ENCODE measurements at regions not wholly inside any gene's neighbourhood (a gene's known extent, or its start where the extent isn't known, plus 50 kb on each side); places are given as distances from the start of the nearest gene placed in this dataset.

- DNase-seq = no peak
Measured at GRCh38 chr20:41939659-41940058, 321.5 kb upstream of the CHD6 start.

GRCh38 chr20:41938353-41938752 lies 320.2 kb upstream of the CHD6 start:
- DNase-seq = no peak

DNA sequence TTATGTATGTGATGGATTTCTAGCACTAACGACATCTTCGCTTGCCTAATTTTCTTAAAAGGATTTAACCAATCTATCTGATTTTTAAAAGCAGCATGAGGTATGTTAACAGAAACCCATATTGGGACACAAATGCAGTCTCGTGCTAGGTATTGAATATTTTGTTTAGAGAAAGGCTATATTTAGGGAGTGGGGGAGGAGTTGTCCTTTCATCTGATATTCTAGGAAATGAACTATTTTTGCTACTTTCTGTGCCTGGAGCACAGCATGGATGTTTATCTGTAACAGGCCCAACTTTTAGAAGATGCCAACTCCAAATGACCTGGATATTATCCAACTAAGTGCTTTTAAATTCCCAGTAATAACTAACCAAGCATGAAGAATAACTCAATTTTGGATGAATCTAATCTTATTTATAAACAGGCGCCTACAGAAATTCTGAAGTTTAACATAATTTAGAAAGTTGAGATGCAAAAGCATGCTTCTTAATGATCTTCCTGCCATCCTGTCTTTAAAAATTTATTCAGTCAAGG lies 317.1 kb upstream of the CHD6 start:
- no peak for DNase-seq

DNA sequence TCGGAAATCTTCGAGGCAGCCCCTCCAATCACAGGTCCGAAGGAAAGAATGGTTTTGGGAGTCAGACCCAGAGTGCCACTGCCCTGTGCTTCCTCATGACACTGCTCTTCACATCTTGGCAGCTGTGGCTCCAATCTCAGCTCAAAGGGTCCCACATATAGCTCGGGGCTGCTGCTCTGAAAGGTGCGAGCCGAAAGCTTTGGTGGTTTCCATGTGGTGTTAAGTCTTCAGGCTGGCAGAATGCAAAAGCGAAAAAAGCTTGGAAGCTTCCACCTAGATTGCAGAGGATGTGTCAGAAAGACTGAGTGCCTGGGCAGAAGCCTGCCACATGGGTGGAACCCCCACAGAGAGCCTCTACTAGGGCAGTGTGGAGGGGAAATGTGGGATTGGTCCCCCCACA lies 314.3 kb upstream of the CHD6 start:
- DNase-seq = no peak

DNA sequence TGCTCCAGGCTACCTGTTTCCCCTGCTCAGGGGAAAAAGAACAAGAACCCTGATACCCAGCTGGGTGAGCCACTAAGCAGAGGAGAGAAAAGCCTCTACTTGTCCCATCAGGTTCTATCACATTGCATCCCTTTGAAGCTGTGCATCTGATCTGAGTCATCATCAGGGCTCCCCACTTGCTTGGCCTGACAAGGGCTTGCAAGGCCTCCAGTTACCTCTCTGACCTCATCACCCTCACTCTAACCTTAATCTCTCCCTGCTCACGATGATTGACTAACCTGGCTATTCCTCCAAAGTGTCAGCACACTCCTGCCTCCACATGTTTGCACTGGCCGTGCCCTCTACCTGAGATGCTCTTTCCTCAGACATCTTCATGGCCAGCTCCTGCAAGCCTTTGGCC lies 309.5 kb upstream of the CHD6 start:
- no peak for DNase-seq

- no peak for DNase-seq
Measured at GRCh38 chr20:41927189-41927588, 309.0 kb upstream of the CHD6 start.

- no peak for DNase-seq
Measured at GRCh38 chr20:41925476-41925875, 307.3 kb upstream of the CHD6 start.

DNA sequence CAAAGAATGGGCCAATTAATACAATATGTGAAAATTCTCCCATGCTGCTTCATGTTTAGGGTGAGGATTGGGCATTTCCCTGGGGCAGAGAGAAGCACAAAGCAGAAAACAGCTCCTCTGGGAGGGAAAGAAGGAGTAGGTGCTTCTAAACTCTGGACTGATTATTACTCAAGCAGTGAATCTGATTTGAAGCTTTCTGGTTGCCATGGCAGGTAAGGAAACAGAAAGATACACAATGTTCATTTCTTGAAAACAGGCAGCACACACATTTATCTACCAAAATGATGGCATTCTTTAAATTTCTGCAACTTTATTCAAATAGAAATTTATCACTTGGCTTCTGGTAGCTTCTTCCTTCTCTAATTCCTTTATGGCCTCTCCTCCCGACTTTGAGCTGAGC lies 305.4 kb upstream of the CHD6 start:
- no peak for DNase-seq

- no peak for DNase-seq
Measured at GRCh38 chr20:41913146-41913545, 295.0 kb upstream of the CHD6 start.

DNA sequence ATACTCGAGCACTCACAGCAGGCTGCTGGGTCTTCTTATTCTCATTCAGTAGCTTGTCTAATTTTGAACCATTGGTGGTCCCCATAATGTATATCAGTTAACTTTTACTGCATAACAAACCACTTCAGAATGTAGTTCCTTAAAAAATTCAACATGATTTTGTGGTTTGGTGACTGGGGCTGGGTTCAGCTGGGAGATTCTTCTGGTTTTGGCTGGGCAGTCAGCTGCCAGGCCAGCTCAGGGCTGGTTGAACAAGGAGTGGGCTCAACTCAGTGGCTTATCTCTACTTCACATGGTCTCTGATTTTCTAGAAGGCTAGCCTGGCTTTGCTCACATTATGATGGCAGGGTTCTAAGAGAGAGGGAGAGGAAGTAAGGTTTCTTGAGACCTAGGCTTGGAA lies 292.4 kb upstream of the CHD6 start:
- DNase-seq = no peak

DNA sequence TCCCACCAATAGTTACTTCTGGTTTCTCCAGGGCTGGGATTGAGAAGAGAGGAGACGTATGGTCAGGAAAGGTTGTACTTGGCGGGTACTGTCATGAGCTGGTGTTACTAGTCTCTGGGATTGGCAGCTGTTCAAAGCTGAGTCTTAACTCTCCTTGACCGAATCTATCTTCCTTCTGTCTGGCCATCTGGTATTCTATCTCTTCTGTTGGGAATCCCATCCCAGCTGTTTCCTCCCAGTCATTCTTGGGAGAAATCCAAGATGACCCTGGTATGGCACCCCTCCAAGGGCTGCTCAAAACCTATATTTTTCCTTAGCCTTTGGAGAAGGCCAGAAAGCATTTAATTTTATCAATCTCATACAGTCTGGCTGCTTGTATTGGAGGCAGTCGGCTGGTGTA lies 287.0 kb upstream of the CHD6 start:
- DNase-seq = peak; percentile 99

GRCh38 chr20:41903586-41903985 lies 285.4 kb upstream of the CHD6 start:
- no peak for DNase-seq

DNA sequence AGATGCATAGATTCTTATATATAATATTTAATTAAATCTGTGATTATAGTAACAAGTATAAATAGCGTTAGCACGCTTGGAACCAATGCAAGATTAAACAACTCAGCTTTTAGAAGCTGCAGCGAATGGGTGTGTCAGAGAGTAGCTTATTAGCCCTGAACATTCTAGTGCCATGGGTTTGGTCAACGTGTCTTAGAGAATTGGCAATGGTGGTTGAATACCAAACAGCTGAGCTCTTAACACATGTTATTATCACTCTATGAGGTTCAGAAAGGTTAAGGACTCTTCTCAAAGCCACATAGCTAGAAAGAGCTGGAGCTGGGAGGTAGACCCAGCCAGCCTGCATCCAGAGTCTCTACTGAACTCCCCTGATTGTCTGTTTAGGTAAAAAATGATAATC lies 284.2 kb upstream of the CHD6 start:
- DNase-seq = no peak

GRCh38 chr20:41900201-41900691 lies 282.1 kb upstream of the CHD6 start:
- no peak for DNase-seq

GRCh38 chr20:41897708-41898107 lies 279.5 kb upstream of the CHD6 start:
- no peak for DNase-seq

DNA sequence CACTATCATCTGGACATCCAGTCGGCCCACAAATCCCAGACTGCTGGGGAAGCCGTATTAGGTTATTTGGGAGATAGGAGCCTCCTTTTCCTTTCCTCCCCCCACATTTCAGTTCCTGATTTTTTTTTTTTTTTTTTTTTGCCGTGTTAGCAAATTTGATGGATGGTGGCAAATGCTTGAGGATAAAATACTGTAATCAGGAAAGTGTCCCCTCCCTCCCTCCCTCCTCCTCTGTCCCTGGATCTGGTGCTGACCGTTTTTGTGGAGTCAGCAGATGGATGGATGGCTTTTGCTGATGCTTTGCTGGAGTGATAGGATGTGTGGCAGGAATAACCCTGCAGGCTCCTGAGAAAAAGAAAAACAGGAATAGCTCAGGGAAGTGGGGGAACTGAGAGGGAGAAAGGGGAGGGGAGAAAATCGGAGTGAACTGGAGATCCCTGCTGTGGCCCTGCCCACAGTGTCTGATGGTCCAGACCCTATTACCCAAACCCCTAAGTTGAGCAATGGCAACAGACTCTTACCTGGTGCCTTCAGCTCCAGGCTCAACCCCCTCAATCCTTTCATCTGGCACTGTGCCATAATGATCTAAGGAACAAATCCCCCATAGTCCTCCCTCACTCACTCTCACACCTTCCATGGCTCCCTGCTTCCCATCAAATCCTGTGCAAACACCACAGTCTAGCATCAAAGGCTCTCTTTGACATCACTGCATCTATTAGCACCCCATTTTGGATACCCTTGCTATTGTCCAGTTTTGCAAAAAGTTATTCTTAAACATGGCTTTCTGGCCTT lies 277.3 kb upstream of the CHD6 start:
- DNase-seq = no peak

DNA sequence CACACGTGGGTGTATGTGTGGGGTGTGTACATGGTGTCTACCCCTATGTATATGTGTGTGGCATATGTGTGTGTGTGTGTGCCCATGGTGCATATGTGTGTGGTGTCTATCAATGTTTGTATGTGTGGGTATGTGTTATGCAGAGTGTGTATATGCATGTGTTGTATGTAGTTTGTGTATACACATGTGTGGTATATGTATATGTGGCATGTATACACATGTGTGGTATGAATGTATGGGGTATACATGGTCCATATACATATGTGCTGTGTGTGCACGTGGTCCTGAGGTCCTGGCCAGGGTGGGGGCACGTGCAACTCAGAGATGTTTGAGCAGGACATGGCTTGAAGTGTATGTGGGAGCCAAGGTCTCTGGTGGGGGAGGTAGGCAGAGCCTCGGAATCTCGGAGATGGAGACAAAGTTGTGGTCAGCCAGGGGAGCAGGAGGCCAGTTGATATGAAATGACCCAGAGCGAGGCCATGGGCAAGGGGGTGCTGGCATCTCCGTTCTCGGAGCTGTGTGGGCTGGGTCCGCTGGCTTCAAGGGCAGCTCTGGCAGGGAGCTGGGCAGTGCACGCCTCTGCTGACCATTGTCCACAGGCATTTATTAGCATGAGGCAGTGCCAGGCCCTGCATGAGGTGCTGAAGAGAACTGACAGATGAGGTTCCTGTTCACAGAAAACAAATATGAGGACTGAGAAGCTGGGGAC lies 276.2 kb upstream of the CHD6 start:
- no peak for DNase-seq

GRCh38 chr20:41892031-41892430 lies 273.9 kb upstream of the CHD6 start:
- DNase-seq = no peak

DNA sequence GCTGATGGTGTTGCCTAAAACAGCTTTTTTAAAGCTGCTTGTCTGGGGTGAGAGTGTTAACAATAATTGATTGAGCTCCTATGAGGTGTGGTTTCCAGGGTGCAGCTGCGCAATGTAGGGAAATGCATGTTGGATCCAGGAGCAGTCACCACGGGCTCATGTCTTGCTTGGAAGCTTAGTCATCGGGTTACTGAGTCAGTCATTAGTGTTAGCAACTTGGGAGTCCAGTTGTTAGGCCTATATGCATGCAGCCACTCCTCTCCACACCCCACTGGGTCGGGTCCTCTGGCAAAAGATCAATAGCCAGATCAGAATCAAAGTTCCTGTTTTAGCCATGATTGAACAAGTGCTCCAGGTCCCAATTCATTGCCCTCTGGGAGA lies 271.7 kb upstream of the CHD6 start:
- peak; percentile 42 for DNase-seq

- DNase-seq = peak; percentile 73
Measured at GRCh38 chr20:41889126-41889843, 271.1 kb upstream of the CHD6 start.

DNA sequence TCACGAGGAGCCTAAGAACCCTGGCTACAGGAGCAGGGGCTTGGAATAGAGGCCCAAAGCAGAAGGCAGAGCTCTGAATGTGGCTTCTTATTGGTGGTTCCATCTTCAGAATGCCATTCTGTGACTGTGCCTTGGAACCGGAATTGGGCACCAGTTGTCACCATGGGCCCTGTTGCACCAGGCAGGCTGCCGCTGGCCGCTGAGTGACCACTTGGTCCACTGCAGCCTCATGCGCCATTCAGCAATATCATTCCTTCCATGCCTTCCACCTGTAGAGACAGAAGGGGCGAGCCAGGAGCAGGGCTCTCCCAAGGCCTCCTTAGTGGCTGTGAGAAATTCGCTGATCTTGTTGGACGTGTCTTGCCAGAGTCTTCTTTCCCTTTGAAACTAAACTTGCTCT lies 270.3 kb upstream of the CHD6 start:
- no peak for DNase-seq

- no peak for DNase-seq
Measured at GRCh38 chr20:41887500-41887899, 269.3 kb upstream of the CHD6 start.

- DNase-seq = no peak
Measured at GRCh38 chr20:41881466-41882046, 263.4 kb upstream of the CHD6 start.

Data from NCI-H524 treated with DMSO at 0.1 percent for 48 hours (cell line).